ENCODE measurements at regions not wholly inside any gene's neighbourhood (a gene's known extent, or its start where the extent isn't known, plus 50 kb on each side); places are given as distances from the start of the nearest gene placed in this dataset.

DNA sequence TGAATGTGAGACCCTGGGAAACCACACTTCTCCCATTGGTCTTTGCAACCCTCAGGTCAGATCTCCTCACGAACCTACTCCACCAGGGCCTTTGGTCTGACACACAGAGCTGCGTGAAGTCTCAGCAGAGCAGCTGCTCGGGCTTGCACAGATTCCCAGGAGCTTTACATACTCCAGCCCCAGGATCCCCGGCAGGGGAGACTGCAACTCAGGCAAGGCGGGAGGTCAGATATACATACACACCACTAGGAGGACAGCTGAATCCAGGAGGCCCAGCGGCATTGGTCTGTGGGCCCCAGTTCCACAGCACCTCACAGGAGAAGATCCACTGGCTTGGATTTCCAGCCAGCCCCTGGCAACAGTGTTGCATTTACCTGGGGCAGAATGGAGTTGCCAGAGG lies 239.2 kb downstream of the GPAM start:
- TF ChIP-seq, protein P1, sequence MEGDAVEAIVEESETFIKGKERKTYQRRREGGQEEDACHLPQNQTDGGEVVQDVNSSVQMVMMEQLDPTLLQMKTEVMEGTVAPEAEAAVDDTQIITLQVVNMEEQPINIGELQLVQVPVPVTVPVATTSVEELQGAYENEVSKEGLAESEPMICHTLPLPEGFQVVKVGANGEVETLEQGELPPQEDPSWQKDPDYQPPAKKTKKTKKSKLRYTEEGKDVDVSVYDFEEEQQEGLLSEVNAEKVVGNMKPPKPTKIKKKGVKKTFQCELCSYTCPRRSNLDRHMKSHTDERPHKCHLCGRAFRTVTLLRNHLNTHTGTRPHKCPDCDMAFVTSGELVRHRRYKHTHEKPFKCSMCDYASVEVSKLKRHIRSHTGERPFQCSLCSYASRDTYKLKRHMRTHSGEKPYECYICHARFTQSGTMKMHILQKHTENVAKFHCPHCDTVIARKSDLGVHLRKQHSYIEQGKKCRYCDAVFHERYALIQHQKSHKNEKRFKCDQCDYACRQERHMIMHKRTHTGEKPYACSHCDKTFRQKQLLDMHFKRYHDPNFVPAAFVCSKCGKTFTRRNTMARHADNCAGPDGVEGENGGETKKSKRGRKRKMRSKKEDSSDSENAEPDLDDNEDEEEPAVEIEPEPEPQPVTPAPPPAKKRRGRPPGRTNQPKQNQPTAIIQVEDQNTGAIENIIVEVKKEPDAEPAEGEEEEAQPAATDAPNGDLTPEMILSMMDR (IDR thresholded peaks at IDR 0.05): no peak
- TF ChIP-seq EP300 (IDR thresholded peaks at IDR 0.05): no peak

All from upper lobe of left lung (tissue), 4 donors.